ENCODE measurements at regions not wholly inside any gene's neighbourhood (a gene's known extent, or its start where the extent isn't known, plus 50 kb on each side); places are given as distances from the start of the nearest gene placed in this dataset.

- H3K27me3 ChIP-seq (ENCODE audit: low read depth, low read length): no peaks in the 10 kb centered on the region
- H3K4me1 ChIP-seq (ENCODE audit: control insufficient read depth in 1 of 2, insufficient read depth in 2 of 2, low read length in 2 of 2): no peaks in the 10 kb centered on the region
- no peaks in the 10 kb centered on the region for H3K36me3 ChIP-seq (ENCODE audit: control insufficient read depth in 1 of 2, insufficient read depth in 2 of 2, low read length in 2 of 2)
- no peak overlapping the region for H3K4me3 ChIP-seq (ENCODE audit: low read depth in 1 of 2, low read length in 2 of 2)
- no peak overlapping the region for H3K27ac ChIP-seq (ENCODE audit: low read length)
- H3K9me3 ChIP-seq (ENCODE audit: control insufficient read depth in 1 of 2, low read length in 2 of 2): no peaks in the 10 kb centered on the region
These were observed 177.7 kb upstream of the GHITM start for GRCh38 chr10:83961620-83962019.

- Histone ChIP-seq H3K27ac (ENCODE audit: low read length) (no peak overlapping the region), H3K4me3 (ENCODE audit: low read depth in 1 of 2, low read length in 2 of 2) (no peak overlapping the region), H3K36me3 (ENCODE audit: control insufficient read depth in 1 of 2, insufficient read depth in 2 of 2, low read length in 2 of 2) (no peaks in the 10 kb centered on the region), H3K27me3 (ENCODE audit: low read depth, low read length) (no peaks in the 10 kb centered on the region), H3K9me3 (ENCODE audit: control insufficient read depth in 1 of 2, low read length in 2 of 2) (no peaks in the 10 kb centered on the region), H3K4me1 (ENCODE audit: control insufficient read depth in 1 of 2, insufficient read depth in 2 of 2, low read length in 2 of 2) (no peaks in the 10 kb centered on the region)
These were observed 175.9 kb upstream of the GHITM start for GRCh38 chr10:83963446-83963845.

- no peaks in the 10 kb centered on the region for H3K9me3 ChIP-seq (ENCODE audit: control insufficient read depth in 1 of 2, low read length in 2 of 2)
These were observed 173.8 kb upstream of the GHITM start for GRCh38 chr10:83965473-83965872.

GRCh38 chr10:83968052-83968451 is 171.3 kb upstream of the GHITM start:
- no peak overlapping the region for H3K4me3 ChIP-seq (ENCODE audit: low read depth in 1 of 2, low read length in 2 of 2)
- H3K27ac ChIP-seq (ENCODE audit: low read length): no peak overlapping the region
- H3K27me3 ChIP-seq (ENCODE audit: low read depth, low read length): no peaks in the 10 kb centered on the region
- H3K4me1 ChIP-seq (ENCODE audit: control insufficient read depth in 1 of 2, insufficient read depth in 2 of 2, low read length in 2 of 2): no peaks in the 10 kb centered on the region
- H3K36me3 ChIP-seq (ENCODE audit: control insufficient read depth in 1 of 2, insufficient read depth in 2 of 2, low read length in 2 of 2): no peaks in the 10 kb centered on the region
- no peaks in the 10 kb centered on the region for H3K9me3 ChIP-seq (ENCODE audit: control insufficient read depth in 1 of 2, low read length in 2 of 2)

More at GRCh38 chr10:83965473-83965872, 173.8 kb upstream of the GHITM start:
- Histone ChIP-seq H3K36me3 (ENCODE audit: control insufficient read depth in 1 of 2, insufficient read depth in 2 of 2, low read length in 2 of 2) (no peaks in the 10 kb centered on the region), H3K4me3 (ENCODE audit: low read depth in 1 of 2, low read length in 2 of 2) (no peak overlapping the region), H3K27ac (ENCODE audit: low read length) (no peak overlapping the region), H3K4me1 (ENCODE audit: control insufficient read depth in 1 of 2, insufficient read depth in 2 of 2, low read length in 2 of 2) (no peaks in the 10 kb centered on the region), H3K27me3 (ENCODE audit: low read depth, low read length) (no peaks in the 10 kb centered on the region)

GRCh38 chr10:83978681-83979383 is 160.5 kb upstream of the GHITM start:
- Histone ChIP-seq H3K9me3 (ENCODE audit: control insufficient read depth in 1 of 2, low read length in 2 of 2) (no peaks in the 10 kb centered on the region), H3K27me3 (ENCODE audit: low read depth, low read length) (no peaks in the 10 kb centered on the region), H3K27ac (ENCODE audit: low read length) (no peak overlapping the region), H3K4me1 (ENCODE audit: control insufficient read depth in 1 of 2, insufficient read depth in 2 of 2, low read length in 2 of 2) (no peaks in the 10 kb centered on the region), H3K4me3 (ENCODE audit: low read depth in 1 of 2, low read length in 2 of 2) (no peak overlapping the region), H3K36me3 (ENCODE audit: control insufficient read depth in 1 of 2, insufficient read depth in 2 of 2, low read length in 2 of 2) (no peaks in the 10 kb centered on the region)

GRCh38 chr10:83982812-83983211 is 156.5 kb upstream of the GHITM start:
- Histone ChIP-seq H3K36me3 (ENCODE audit: control insufficient read depth in 1 of 2, insufficient read depth in 2 of 2, low read length in 2 of 2) (no peaks in the 10 kb centered on the region), H3K27ac (ENCODE audit: low read length) (no peak overlapping the region), H3K27me3 (ENCODE audit: low read depth, low read length) (no peaks in the 10 kb centered on the region), H3K4me1 (ENCODE audit: control insufficient read depth in 1 of 2, insufficient read depth in 2 of 2, low read length in 2 of 2) (no peaks in the 10 kb centered on the region), H3K9me3 (ENCODE audit: control insufficient read depth in 1 of 2, low read length in 2 of 2) (no peaks in the 10 kb centered on the region), H3K4me3 (ENCODE audit: low read depth in 1 of 2, low read length in 2 of 2) (no peak overlapping the region)

GRCh38 chr10:83983578-83984255 is 155.6 kb upstream of the GHITM start:
- Histone ChIP-seq H3K27me3 (ENCODE audit: low read depth, low read length) (no peaks in the 10 kb centered on the region), H3K36me3 (ENCODE audit: control insufficient read depth in 1 of 2, insufficient read depth in 2 of 2, low read length in 2 of 2) (no peaks in the 10 kb centered on the region)

GRCh38 chr10:83984256-83984640 is 155.1 kb upstream of the GHITM start:
- Histone ChIP-seq H3K9me3 (ENCODE audit: control insufficient read depth in 1 of 2, low read length in 2 of 2) (no peaks in the 10 kb centered on the region), H3K27ac (ENCODE audit: low read length) (no peak overlapping the region), H3K4me1 (ENCODE audit: control insufficient read depth in 1 of 2, insufficient read depth in 2 of 2, low read length in 2 of 2) (no peaks in the 10 kb centered on the region), H3K27me3 (ENCODE audit: low read depth, low read length) (no peaks in the 10 kb centered on the region), H3K36me3 (ENCODE audit: control insufficient read depth in 1 of 2, insufficient read depth in 2 of 2, low read length in 2 of 2) (no peaks in the 10 kb centered on the region), H3K4me3 (ENCODE audit: low read depth in 1 of 2, low read length in 2 of 2) (no peak overlapping the region)

More at GRCh38 chr10:83983578-83984255, 155.6 kb upstream of the GHITM start:
- Histone ChIP-seq H3K4me1 (ENCODE audit: control insufficient read depth in 1 of 2, insufficient read depth in 2 of 2, low read length in 2 of 2) (no peaks in the 10 kb centered on the region), H3K4me3 (ENCODE audit: low read depth in 1 of 2, low read length in 2 of 2) (no peak overlapping the region), H3K27ac (ENCODE audit: low read length) (no peak overlapping the region), H3K9me3 (ENCODE audit: control insufficient read depth in 1 of 2, low read length in 2 of 2) (no peaks in the 10 kb centered on the region)

GRCh38 chr10:83986800-83987199 is 152.5 kb upstream of the GHITM start:
- Histone ChIP-seq H3K4me3 (ENCODE audit: low read depth in 1 of 2, low read length in 2 of 2) (no peak overlapping the region), H3K9me3 (ENCODE audit: control insufficient read depth in 1 of 2, low read length in 2 of 2) (no peaks in the 10 kb centered on the region), H3K36me3 (ENCODE audit: control insufficient read depth in 1 of 2, insufficient read depth in 2 of 2, low read length in 2 of 2) (no peaks in the 10 kb centered on the region), H3K4me1 (ENCODE audit: control insufficient read depth in 1 of 2, insufficient read depth in 2 of 2, low read length in 2 of 2) (no peaks in the 10 kb centered on the region), H3K27me3 (ENCODE audit: low read depth, low read length) (no peaks in the 10 kb centered on the region), H3K27ac (ENCODE audit: low read length) (no peak overlapping the region)

GRCh38 chr10:83987216-83987615 is 152.1 kb upstream of the GHITM start:
- Histone ChIP-seq H3K27ac (ENCODE audit: low read length) (no peak overlapping the region), H3K36me3 (ENCODE audit: control insufficient read depth in 1 of 2, insufficient read depth in 2 of 2, low read length in 2 of 2) (no peaks in the 10 kb centered on the region), H3K4me3 (ENCODE audit: low read depth in 1 of 2, low read length in 2 of 2) (no peak overlapping the region), H3K9me3 (ENCODE audit: control insufficient read depth in 1 of 2, low read length in 2 of 2) (no peaks in the 10 kb centered on the region), H3K4me1 (ENCODE audit: control insufficient read depth in 1 of 2, insufficient read depth in 2 of 2, low read length in 2 of 2) (no peaks in the 10 kb centered on the region), H3K27me3 (ENCODE audit: low read depth, low read length) (no peaks in the 10 kb centered on the region)

GRCh38 chr10:83988435-83988834 is 150.9 kb upstream of the GHITM start:
- H3K36me3 ChIP-seq (ENCODE audit: control insufficient read depth in 1 of 2, insufficient read depth in 2 of 2, low read length in 2 of 2): no peaks in the 10 kb centered on the region
- H3K27me3 ChIP-seq (ENCODE audit: low read depth, low read length): no peaks in the 10 kb centered on the region
- no peaks in the 10 kb centered on the region for H3K4me1 ChIP-seq (ENCODE audit: control insufficient read depth in 1 of 2, insufficient read depth in 2 of 2, low read length in 2 of 2)
- no peak overlapping the region for H3K4me3 ChIP-seq (ENCODE audit: low read depth in 1 of 2, low read length in 2 of 2)
- H3K27ac ChIP-seq (ENCODE audit: low read length): no peak overlapping the region
- no peaks in the 10 kb centered on the region for H3K9me3 ChIP-seq (ENCODE audit: control insufficient read depth in 1 of 2, low read length in 2 of 2)

GRCh38 chr10:83990126-83990525 is 149.2 kb upstream of the GHITM start:
- no peaks in the 10 kb centered on the region for H3K9me3 ChIP-seq (ENCODE audit: control insufficient read depth in 1 of 2, low read length in 2 of 2)
- H3K4me3 ChIP-seq (ENCODE audit: low read depth in 1 of 2, low read length in 2 of 2): no peak overlapping the region
- no peak overlapping the region for H3K27ac ChIP-seq (ENCODE audit: low read length)
- no peaks in the 10 kb centered on the region for H3K4me1 ChIP-seq (ENCODE audit: control insufficient read depth in 1 of 2, insufficient read depth in 2 of 2, low read length in 2 of 2)
- no peaks in the 10 kb centered on the region for H3K36me3 ChIP-seq (ENCODE audit: control insufficient read depth in 1 of 2, insufficient read depth in 2 of 2, low read length in 2 of 2)
- H3K27me3 ChIP-seq (ENCODE audit: low read depth, low read length): no peaks in the 10 kb centered on the region

Data from muscle layer of duodenum (tissue), 2 donors.